Stomach smooth muscle (tissue), 2 donors: ENCODE measurements at regions not wholly inside any gene's neighbourhood (a gene's known extent, or its start where the extent isn't known, plus 50 kb on each side); places are given as distances from the start of the nearest gene placed in this dataset.

Experiments used
- H3K27ac ChIP-seq: one replicate; pipeline ENCODE4 v1.7.0; 2013; ENCODE audit warnings: mild to moderate bottlenecking, low read length, inconsistent platforms
- H3K27me3 ChIP-seq, 2 donors: one replicate each; pipeline ENCODE4 v1.7.0; 2013; ENCODE audit warnings: low read length in 2 of 2; ENCODE audit not compliant: insufficient read depth in 2 of 2, control insufficient read depth in 1 of 2
- H3K36me3 ChIP-seq, 2 donors: one replicate each; pipeline ENCODE4 v1.7.0; 2013; ENCODE audit warnings: low read length in 2 of 2; ENCODE audit not compliant: control insufficient read depth in 2 of 2, insufficient read depth in 2 of 2
- H3K4me1 ChIP-seq: one replicate; pipeline ENCODE4 v1.7.0; 2013; ENCODE audit warnings: low read length; ENCODE audit not compliant: control insufficient read depth, insufficient read depth
- H3K4me3 ChIP-seq, 2 donors: one replicate each; pipeline ENCODE4 v1.7.0; 2013; ENCODE audit warnings: low read length in 2 of 2
- H3K9ac ChIP-seq, 2 donors: one replicate each; pipeline ENCODE4 v1.7.0; 2013; ENCODE audit warnings: low read length in 2 of 2, mild to moderate bottlenecking in 1 of 2
- H3K9me3 ChIP-seq, 2 donors: one replicate each; pipeline ENCODE4 v1.7.0; 2013; ENCODE audit warnings: low read length in 2 of 2; ENCODE audit not compliant: control insufficient read depth in 2 of 2
- donor health status: healthy.
- donor health status: Pancreatic carcinoma.

- Histone ChIP-seq H3K27me3 (no peaks in the 10 kb centered on the region), H3K4me1 (no peaks in the 10 kb centered on the region), H3K36me3 (no peaks in the 10 kb centered on the region), H3K4me3 (no peak overlapping the region), H3K9ac (no peak overlapping the region), H3K27ac (no peak overlapping the region), H3K9me3 (no peaks in the 10 kb centered on the region)
Observed at GRCh38 chr4:32128549-32128948, 1408.4 kb downstream of the PCDH7 start.

GRCh38 chr4:32129967-32130366 is 1409.8 kb downstream of the PCDH7 start:
- Histone ChIP-seq H3K27me3 (no peaks in the 10 kb centered on the region), H3K9ac (no peak overlapping the region), H3K4me3 (no peak overlapping the region), H3K36me3 (no peaks in the 10 kb centered on the region), H3K27ac (no peak overlapping the region), H3K4me1 (no peaks in the 10 kb centered on the region), H3K9me3 (no peaks in the 10 kb centered on the region)

GRCh38 chr4:32133141-32133540 is 1413.0 kb downstream of the PCDH7 start:
- Histone ChIP-seq H3K36me3 (no peaks in the 10 kb centered on the region), H3K4me1 (no peaks in the 10 kb centered on the region), H3K9ac (no peak overlapping the region), H3K4me3 (no peak overlapping the region), H3K27ac (no peak overlapping the region), H3K9me3 (no peaks in the 10 kb centered on the region), H3K27me3 (no peaks in the 10 kb centered on the region)

GRCh38 chr4:32133734-32134133 is 1413.6 kb downstream of the PCDH7 start:
- H3K4me3 ChIP-seq: no peak overlapping the region
- H3K9ac ChIP-seq: no peak overlapping the region

GRCh38 chr4:32135642-32136041 is 1415.5 kb downstream of the PCDH7 start:
- no peaks in the 10 kb centered on the region for H3K36me3 ChIP-seq
- H3K27me3 ChIP-seq: no peaks in the 10 kb centered on the region
- H3K9ac ChIP-seq: no peak overlapping the region
- no peak overlapping the region for H3K4me3 ChIP-seq
- no peaks in the 10 kb centered on the region for H3K4me1 ChIP-seq
- no peaks in the 10 kb centered on the region for H3K9me3 ChIP-seq
- H3K27ac ChIP-seq: no peak overlapping the region

More at GRCh38 chr4:32133734-32134133, 1413.6 kb downstream of the PCDH7 start:
- Histone ChIP-seq H3K27me3 (no peaks in the 10 kb centered on the region), H3K9me3 (no peaks in the 10 kb centered on the region), H3K4me1 (no peaks in the 10 kb centered on the region), H3K27ac (no peak overlapping the region), H3K36me3 (no peaks in the 10 kb centered on the region)

GRCh38 chr4:32136081-32136787 is 1416.1 kb downstream of the PCDH7 start:
- no peaks in the 10 kb centered on the region for H3K4me1 ChIP-seq
- no peak overlapping the region for H3K27ac ChIP-seq
- H3K9ac ChIP-seq: no peak overlapping the region
- no peaks in the 10 kb centered on the region for H3K27me3 ChIP-seq
- no peaks in the 10 kb centered on the region for H3K36me3 ChIP-seq
- no peak overlapping the region for H3K4me3 ChIP-seq
- H3K9me3 ChIP-seq: no peaks in the 10 kb centered on the region

GRCh38 chr4:32140636-32141035 is 1420.5 kb downstream of the PCDH7 start:
- Histone ChIP-seq H3K9ac (no peak overlapping the region), H3K4me3 (no peak overlapping the region), H3K9me3 (no peaks in the 10 kb centered on the region), H3K36me3 (no peaks in the 10 kb centered on the region), H3K27me3 (no peaks in the 10 kb centered on the region), H3K4me1 (no peaks in the 10 kb centered on the region), H3K27ac (no peak overlapping the region)

- Histone ChIP-seq H3K4me1 (no peaks in the 10 kb centered on the region), H3K27ac (no peak overlapping the region), H3K9me3 (no peaks in the 10 kb centered on the region), H3K27me3 (no peaks in the 10 kb centered on the region), H3K4me3 (no peak overlapping the region), H3K9ac (no peak overlapping the region), H3K36me3 (no peaks in the 10 kb centered on the region)
Observed at GRCh38 chr4:32142075-32142474, 1421.9 kb downstream of the PCDH7 start.

GRCh38 chr4:32145987-32146386 is 1425.8 kb downstream of the PCDH7 start:
- Histone ChIP-seq H3K9ac (no peak overlapping the region), H3K36me3 (no peaks in the 10 kb centered on the region), H3K27ac (no peak overlapping the region), H3K4me3 (no peak overlapping the region), H3K4me1 (no peaks in the 10 kb centered on the region), H3K27me3 (no peaks in the 10 kb centered on the region), H3K9me3 (no peaks in the 10 kb centered on the region)

GRCh38 chr4:32147446-32148085 is 1427.4 kb downstream of the PCDH7 start:
- Histone ChIP-seq H3K36me3 (no peaks in the 10 kb centered on the region), H3K27ac (no peak overlapping the region), H3K4me1 (no peaks in the 10 kb centered on the region), H3K27me3 (no peaks in the 10 kb centered on the region), H3K9ac (no peak overlapping the region), H3K4me3 (no peak overlapping the region), H3K9me3 (no peaks in the 10 kb centered on the region)

- H3K36me3 ChIP-seq: no peaks in the 10 kb centered on the region
- H3K4me3 ChIP-seq: no peak overlapping the region
- no peaks in the 10 kb centered on the region for H3K27me3 ChIP-seq
- H3K27ac ChIP-seq: no peak overlapping the region
- H3K4me1 ChIP-seq: no peaks in the 10 kb centered on the region
- H3K9ac ChIP-seq: no peak overlapping the region
- no peaks in the 10 kb centered on the region for H3K9me3 ChIP-seq
Observed at GRCh38 chr4:32148111-32148666, 1428.0 kb downstream of the PCDH7 start.
